Mesenteric fat pad (tissue), 1 donor: ENCODE measurements at regions not wholly inside any gene's neighbourhood (a gene's known extent, or its start where the extent isn't known, plus 50 kb on each side); places are given as distances from the start of the nearest gene placed in this dataset.

Experiments
- DNase-seq: peaks from one replicate; pipeline ENCODE4 v3.0.0-alpha.2; 2020; ENCODE audit warnings: low spot score
- donor health status: DM: yes; HTN: yes; CAD: no.

- DNase-seq = no peak
These were observed 175.5 kb downstream of the ACTL8 start for GRCh38 chr1:17930635-17931034.

GRCh38 chr1:17932164-17932563, 175.4 kb upstream of the IGSF21 start:
- no peak for DNase-seq

- no peak for DNase-seq
These were observed 174.1 kb upstream of the IGSF21 start for GRCh38 chr1:17933501-17933900.

- DNase-seq = no peak
These were observed 173.6 kb upstream of the IGSF21 start for GRCh38 chr1:17933971-17934370.

GRCh38 chr1:17935230-17935629, 172.4 kb upstream of the IGSF21 start:
- DNase-seq = no peak

GRCh38 chr1:17941431-17942189, 166.0 kb upstream of the IGSF21 start:
- no peak for DNase-seq

- no peak for DNase-seq
These were observed 164.1 kb upstream of the IGSF21 start for GRCh38 chr1:17943506-17943905.

GRCh38 chr1:17944646-17945045, 163.0 kb upstream of the IGSF21 start:
- no peak for DNase-seq

GRCh38 chr1:17946434-17946833, 161.2 kb upstream of the IGSF21 start:
- DNase-seq = no peak

GRCh38 chr1:17948594-17948993, 159.0 kb upstream of the IGSF21 start:
- DNase-seq = no peak

- DNase-seq = no peak
These were observed 158.1 kb upstream of the IGSF21 start for GRCh38 chr1:17949511-17949910.

- no peak for DNase-seq
These were observed 156.9 kb upstream of the IGSF21 start for GRCh38 chr1:17950728-17951127.

- no peak for DNase-seq
These were observed 155.1 kb upstream of the IGSF21 start for GRCh38 chr1:17952506-17952905.

- no peak for DNase-seq
These were observed 153.7 kb upstream of the IGSF21 start for GRCh38 chr1:17953921-17954320.

- no peak for DNase-seq
These were observed 152.0 kb upstream of the IGSF21 start for GRCh38 chr1:17955302-17956285.

GRCh38 chr1:17957588-17958267, 149.9 kb upstream of the IGSF21 start:
- no peak for DNase-seq

GRCh38 chr1:17958704-17959103, 148.9 kb upstream of the IGSF21 start:
- DNase-seq = no peak

GRCh38 chr1:17963513-17963912, 144.1 kb upstream of the IGSF21 start:
- no peak for DNase-seq

GRCh38 chr1:17965515-17966100, 142.0 kb upstream of the IGSF21 start:
- no peak for DNase-seq

- DNase-seq = no peak
These were observed 141.3 kb upstream of the IGSF21 start for GRCh38 chr1:17966341-17966740.

- no peak for DNase-seq
These were observed 139.9 kb upstream of the IGSF21 start for GRCh38 chr1:17967623-17968255.
